ENCODE measurements at regions not wholly inside any gene's neighbourhood (a gene's known extent, or its start where the extent isn't known, plus 50 kb on each side); places are given as distances from the start of the nearest gene placed in this dataset.
"Not testable (repeated sequence)": the region's sequence is repeated elsewhere in the genome, so short reads cannot be mapped to it uniquely, and the experiment has no call there.

DNA sequence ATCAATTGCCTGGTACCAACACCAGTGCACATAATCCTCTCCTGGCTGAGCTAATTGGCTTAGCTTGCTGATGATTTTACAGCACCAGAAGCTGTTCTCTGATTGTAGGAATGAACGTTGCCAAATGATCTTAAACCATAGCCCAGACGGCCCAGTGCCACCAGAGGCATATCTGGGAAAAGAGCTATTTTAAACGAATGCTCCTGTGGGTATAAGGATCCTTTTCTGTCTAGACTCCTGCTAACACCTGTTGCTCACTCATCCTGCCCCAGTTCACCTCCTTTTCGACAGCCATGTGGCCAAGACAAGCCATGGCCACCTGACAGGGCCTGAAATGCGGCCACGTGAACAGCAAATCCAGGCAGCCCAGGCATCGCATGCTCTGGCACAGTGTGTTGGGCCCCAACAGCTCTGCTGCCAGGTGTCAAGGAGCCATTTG, 289.9 kb upstream of the SLC30A5 start:
- no peak for DNase-seq (ENCODE audit: low spot score)

DNA sequence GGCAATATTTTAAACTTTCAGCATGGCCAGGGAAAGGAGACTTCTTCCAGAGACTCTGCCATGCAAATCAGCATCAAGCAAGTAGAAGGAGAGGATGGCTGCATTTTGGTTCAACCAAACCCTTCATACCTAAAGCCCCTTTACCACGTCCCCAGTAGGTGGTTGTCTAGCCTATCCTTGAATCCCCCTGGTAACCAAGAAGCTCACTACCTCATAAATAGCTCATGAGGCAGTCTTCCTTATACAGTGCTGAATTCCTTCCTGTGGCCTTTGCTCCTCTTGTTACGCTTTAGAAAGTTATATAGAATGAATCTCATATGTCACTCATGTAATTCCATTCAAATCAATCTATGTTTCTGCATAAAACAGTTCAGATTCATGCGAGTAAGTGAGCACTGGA, 289.5 kb upstream of the SLC30A5 start:
- no peak for DNase-seq (ENCODE audit: low spot score)

DNA sequence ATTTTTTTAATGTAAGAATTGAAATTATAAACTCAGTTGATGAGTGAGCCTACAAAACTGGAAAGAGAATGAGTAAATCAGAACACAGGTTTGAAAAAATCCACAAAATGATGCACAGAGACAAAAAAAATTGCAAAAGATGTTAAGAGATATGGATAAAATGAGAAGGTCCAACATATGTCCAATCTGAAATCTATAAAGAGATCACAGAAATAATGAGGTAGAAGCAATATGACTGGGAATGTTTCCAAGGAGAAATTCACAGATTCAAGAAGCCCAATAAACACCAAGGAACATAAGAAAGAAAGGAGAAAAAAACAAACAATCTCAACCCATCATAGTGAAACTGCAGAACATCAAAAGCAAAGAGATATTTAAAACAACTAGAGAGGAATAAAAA, 288.4 kb upstream of the SLC30A5 start:
- DNase-seq (ENCODE audit: low spot score): no peak

DNA sequence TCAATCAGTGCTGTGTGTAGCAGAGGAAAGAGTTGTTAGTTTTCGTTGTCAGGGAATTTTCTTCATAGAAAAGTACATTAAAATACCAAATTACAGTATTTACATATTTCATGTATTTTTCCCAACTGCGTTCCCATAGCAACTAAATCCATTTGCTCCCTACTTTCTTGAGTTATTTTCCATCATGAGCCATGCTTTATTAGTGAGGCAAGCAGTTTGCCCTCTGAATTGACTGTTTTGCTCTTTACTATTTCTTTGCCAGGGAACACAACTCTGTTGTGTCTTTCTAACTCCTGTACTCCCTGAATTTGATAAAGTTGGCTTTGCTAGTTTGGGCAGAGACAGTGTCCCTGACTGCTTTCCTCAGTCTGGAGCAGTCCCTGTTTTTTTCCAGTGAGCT, 276.2 kb upstream of the SLC30A5 start:
- no peak for DNase-seq (ENCODE audit: low spot score)

DNA sequence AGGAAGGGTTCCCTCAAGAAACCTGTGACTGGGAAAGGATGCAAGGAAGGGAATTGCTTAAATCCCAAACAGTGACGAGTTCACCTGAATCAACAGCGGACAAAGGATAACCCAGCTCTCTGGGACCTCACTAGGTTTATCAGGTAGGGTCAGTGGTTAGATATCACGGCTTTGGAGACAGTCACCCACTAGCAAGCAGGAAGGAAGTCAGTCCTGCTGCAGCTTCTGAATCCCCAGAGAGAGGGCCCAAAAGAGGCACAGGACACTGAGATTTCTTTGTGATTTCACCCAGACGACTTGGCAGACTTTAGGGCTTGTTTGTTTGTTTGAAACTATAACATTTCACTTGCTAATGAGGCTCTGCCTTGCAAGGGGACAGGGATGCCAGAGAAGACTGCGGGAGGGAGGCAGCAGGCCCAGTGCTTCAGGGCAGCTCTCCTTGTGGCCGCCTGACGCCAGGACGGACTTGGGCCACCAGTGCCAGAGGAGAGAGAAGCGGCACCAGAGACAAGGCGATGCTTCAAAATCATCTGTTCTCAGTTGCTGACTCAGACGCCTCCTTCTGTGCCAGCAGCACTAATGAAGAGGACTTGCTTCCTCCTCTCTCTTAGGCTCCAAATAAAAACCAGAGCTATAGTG, 275.6 kb upstream of the SLC30A5 start:
- DNase-seq (ENCODE audit: low spot score): no peak

DNA sequence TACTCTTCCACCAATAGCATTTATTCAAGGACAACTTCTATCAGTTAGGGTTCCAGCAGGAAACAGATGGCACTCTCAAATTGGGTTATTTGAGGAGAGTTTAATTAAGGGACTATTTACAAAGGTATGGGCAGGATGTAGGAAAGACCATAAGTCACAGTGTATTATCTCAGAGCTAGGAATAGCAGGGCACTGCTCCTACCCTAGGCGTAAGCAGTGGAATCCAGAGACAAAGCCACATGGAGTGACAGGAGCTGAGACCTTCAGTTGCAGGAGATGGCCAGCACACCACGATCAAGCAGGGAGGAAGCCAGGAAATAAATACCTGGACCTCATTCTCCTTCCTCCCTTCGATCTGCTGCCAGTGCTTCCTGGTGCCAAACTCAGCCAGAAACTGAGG, 274.9 kb upstream of the SLC30A5 start:
- DNase-seq (ENCODE audit: low spot score): no peak

DNA sequence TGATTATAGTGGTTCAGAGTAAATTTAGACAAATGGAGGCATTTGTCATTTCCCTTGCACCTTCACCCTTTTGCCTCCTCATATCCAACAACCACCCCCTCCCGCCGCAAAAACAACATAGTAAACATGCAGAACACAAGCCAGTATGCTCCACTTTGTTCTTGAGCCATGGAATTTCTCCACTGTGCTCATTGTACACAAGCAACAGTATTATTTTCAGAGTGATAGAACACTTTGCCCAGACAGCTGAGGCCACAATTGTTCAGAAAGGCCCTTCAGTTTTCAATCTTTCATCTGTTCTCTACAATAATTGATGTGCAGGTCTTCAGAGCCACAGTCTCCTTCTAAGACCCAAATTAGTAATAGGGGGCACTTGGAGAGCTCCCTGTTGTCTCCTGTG, 272.8 kb upstream of the SLC30A5 start:
- no peak for DNase-seq (ENCODE audit: low spot score)

DNA sequence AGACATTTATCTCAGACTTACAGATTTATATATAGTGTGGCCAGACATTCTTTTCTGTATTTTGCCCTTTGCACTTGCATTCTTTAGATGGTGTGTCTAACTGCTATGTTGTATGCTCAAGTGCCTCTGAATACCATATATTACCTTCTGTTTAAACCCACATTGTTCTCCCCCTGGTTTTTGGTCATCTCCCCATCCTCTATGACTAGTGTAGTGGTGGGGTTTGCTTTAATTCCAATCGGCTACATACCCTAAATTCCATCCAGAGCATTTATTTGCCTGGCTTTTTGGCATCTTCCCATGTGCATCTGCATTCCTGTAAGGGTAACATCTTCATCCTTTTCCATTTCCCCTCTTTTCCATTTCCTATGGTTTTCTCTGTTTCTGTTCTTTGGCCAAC, 271.0 kb upstream of the SLC30A5 start:
- DNase-seq (ENCODE audit: low spot score): no peak

DNA sequence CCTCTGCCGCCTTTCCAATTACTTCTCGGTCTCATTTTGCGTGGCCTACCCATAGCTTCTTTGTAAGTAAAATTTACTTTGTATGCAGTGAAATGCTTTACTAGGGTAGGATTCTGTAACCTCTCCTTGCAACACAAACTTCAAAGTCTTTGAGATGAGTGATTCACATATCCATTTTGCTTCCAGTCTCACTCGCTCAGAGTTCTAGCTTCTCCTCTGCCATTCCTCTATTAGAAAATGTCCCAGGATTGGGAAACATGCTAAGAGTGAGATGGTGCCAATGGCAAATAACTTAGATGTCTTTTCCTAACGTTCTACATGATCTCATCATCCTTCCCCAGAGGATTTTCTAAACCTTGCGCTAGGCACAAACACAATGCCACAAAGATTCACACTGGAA, 270.5 kb upstream of the SLC30A5 start:
- DNase-seq (ENCODE audit: low spot score): no peak

DNA sequence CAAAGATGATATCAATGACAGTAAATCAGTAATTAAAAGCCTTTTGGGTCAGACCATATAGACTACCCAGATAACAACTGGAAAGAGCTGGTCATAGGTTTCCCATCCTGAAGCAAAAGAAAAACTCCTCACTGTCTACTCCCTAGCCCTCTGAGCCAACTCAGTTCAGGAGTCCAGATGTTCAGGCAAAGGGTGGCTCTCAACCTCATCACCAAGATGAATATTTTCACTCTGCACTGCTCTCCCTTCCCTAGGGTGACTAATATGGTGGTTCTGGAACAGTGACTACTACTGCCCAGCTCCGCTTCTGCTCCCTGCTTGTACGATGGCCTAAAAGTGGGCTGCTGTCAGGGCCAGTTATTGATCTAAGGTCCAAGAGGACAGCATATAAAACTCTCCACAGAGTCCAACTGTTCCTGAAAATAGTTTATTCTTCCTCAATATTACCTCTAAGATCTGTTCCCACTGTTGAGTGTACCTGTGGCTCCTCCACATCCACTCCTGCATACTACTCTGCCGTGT, 263.4 kb upstream of the SLC30A5 start:
- no peak for DNase-seq (ENCODE audit: low spot score)

DNA sequence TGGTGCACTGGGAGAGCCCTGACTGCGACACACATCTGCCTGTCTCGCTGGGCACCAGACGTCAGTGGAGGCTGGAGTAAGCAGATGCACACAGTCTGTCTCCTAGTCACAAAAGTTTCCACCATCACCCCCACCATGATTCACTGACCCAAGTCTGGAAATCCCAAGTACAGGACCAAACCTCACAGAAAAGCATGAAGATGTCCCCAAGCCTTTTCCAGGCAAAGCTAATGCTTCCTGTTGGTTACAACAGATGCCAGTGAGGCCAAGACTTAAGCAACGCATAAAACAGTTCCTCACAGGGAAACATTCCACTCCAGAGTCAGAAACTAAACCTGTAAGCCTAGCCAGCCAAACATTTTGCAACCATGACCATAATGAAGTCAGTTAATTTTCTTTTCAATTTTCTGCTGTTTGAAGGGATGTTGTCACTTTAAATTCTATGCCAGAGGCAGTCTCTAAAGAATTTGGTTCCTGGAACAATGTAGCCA, 259.3 kb upstream of the SLC30A5 start:
- no peak for DNase-seq (ENCODE audit: low spot score)

DNA sequence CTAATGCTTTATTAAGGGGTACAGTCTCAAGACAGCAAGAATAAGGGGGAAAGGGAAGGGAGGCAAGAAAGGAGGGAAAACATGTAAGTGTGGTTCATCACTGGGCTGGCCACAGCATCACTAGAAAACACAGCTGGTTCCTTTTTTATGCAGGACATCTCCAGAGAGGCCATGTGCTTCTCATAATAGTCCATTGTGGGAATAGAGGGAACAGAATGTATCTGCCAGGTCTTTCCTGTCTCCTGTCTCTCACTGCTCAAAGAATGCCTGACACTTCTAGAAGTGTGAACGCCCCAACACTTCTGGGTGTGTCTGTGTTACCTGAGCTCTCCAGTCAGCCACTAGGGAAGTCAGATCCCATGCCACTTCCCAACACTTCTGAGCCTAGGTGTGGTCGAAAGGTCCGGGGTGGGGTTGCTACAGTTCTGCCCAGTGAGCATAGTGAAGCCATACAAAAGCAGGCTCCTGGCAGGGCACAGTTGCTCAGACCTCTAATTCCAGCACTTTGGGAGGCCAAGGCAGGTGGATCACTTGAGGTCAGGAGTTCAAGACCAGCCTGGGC, 255.6 kb upstream of the SLC30A5 start:
- DNase-seq (ENCODE audit: low spot score): no peak

DNA sequence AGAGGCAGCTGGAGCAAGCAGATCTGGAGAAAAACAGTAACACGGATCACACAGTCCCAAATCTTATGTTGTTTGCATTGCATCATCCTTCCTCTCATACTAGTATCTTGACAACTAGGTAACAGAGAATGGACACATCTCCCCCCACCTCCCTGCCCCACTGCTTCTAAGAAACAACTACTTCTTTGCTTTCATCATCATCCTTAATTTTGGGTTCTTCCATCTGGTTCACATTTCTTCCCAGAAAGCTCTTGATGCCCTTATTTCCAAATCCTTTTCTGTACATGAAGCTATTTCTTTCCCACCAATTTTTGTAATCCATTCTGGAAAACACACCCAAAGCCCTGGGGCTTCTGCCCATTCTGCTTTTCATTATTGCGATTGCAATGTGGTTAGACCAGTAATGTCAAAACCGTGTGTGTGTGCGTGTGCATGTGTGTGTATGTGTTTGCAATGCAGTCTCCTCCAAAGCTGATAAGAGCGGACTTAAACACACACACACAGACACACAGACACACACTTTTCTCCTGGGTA, 254.7 kb upstream of the SLC30A5 start:
- no peak for DNase-seq (ENCODE audit: low spot score)

DNA sequence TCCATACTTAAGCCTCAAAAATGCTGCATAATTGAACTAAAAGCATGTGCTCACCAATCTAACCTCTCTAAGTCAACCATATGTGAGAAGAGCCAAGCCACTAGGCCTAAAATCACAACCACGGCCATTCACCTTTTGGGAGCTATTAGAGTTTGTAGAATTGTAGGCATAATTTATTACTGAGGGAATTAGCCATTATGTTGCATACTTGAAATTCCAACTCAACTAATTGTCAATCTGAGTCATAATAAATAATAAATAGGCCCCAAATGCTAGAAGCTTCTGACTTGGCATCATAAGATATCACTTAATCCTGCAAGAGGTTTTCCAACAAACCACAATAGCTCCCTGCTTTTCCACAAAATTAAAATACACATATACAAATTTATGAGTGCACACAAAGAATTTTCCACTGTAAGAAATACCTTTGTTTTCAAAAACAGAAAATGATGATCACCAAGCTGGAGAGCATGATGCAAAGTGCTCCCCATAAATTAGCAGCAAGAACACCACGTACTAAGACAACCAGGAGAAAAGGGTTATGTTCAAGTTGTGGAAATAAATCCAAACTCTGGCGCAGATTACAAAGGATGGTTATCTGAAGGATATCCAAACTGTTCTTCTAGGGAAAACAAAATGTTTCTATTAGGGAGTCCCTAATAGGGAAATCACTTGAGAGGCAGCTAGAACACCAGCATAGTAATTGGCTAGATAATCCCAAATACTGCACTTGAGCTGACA, 250.0 kb upstream of the SLC30A5 start:
- DNase-seq (ENCODE audit: low spot score): no peak

DNA sequence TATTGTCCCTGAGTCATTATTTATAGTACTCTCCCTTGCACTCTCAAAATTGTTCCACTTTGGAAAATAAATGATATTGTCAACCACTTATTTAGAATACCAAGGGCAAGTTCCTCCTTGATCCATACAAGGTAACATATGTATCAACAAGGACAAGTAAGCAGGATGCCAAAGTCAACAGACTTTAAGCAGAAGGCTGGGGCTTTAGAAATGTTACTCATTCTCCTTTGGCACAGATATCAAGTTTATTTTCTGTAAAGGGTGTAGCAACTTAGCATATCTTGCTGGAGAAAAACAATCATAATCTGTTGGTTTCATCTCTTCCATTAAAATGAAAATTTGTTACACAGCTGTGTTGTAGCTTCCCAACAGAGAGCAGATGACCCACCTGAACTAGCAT, 248.7 kb upstream of the SLC30A5 start:
- DNase-seq (ENCODE audit: low spot score): no peak

DNA sequence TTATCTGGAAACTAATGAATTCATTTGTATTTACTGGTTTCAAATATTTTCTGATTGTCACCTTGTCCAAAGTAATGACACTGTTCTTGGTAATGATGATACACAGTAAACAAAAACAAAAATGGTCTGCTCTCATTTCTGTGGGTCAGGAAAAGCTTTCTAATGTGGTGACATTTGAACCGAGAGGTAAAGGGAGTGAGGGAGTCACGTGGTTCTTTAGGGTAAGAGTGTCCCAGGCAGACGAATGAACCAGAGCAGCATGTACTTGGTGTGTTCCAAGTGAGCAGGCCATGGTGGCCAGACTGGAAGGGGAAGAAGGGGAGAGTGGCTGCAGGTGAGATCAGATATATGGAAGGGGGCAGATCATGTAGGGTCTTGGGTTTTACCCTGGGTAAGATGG, 247.0 kb upstream of the SLC30A5 start:
- DNase-seq (ENCODE audit: low spot score): no peak

DNA sequence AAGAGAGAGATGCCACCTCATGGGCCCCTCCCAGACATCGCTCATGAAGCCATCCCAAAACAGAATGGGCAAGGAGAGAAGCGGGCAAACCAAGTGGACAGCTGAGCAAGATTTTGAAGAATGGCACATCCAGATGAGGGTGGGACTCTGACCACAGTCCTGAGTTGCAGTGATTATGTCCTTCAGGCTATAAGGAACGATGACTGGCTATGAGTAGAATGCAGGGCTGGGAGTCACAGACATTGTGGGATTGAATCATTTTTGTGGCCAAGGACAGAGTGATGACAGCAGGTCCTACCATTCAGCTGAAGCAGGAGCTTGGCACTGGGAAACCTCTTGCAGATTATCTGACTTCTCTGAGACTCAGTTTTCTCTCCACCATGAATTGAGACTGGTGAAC, 245.7 kb upstream of the SLC30A5 start:
- no peak for DNase-seq (ENCODE audit: low spot score)

DNA sequence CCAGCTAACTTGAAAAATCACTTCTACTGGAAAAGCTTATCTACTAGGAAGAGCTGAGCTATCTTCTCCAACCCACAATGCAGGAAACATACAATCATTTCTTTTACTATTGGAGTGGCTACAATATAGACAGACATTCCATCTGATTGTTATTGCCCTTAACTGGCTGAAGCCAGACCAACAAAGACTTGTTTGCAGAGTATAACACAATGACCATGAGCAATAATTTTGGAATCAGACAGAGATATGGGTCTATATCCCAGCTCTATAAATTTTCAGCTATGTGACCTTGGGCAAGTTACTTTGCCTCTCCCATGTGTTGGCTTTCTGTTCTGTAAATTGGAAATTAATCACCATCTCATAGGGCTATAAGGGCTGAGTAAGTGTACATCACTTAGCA, 244.7 kb upstream of the SLC30A5 start:
- DNase-seq (ENCODE audit: low spot score): no peak

DNA sequence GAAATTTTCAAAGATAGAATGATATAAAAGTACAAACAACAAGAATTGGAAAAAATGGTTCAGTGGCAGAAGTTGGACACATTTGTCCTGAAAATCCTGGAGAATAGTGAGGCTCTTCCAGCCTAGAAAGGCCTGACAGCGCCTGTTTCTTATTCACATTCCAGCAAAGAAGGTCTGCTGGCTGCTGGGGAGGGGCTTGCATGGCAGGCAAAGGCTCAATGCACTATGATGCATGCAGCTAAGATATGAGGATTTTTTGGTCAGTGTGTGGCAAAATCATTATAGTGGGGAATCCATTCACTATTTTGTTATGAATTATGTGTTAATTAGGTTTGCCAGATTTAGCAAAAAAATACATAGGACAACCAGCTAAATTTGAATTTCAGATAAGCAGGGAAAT, 243.9 kb upstream of the SLC30A5 start:
- no peak for DNase-seq (ENCODE audit: low spot score)

DNA sequence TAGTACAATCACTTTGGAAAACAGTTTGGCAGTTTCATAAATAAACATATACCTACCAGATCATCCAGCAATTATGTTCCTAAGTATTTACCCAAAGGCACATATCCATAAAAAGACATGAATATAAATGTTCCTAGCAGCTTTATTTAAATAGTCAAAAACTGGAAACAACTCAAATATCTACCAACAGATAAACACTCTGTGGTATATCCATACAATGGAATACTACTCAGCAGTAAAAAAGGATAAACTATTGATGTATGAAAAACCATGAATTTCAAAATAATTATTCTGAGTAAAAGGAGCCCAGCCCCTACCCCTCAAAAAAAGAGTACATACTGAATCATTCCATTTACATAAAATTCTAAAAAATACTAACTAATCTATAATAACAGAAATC, 232.7 kb upstream of the SLC30A5 start:
- no peak for DNase-seq (ENCODE audit: low spot score)

DNA sequence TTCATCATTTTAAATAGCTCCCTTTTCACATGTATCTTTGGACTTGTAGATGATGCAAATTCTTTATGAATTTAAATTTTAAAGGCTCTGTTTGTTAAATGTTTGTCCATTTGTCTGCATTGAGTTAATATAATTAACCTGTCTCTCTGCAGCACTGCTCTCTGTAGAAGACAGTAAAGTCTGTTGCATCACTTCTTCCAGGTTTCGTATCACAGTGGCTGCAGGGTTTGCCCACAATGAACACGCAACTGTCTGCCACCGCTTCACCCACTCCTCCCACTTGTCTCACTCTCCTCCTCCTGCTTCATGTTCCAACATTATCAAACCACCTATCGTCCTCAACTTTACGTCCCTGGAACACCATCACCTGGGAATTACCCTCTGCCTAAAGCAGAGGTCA, 231.3 kb upstream of the SLC30A5 start:
- DNase-seq (ENCODE audit: low spot score): no peak

DNA sequence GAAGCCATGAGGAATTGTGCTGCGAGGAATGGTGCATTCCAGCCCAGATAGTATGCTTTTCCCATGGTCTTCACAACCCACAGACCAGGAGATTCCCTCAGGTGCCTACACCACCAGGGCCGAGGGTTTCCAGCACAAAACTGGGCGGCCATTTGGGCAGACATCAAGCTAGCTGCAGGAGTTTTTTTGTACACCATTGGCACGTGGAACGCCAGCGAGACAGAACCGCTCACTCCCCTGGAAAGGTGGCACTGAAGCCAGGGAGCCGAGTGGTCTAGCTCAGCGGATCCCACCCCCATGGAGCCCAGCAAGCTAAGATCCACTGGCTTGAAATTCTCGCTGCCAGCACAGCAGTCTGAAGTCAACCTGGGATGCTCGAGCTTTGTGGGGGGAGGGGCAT, 228.6 kb upstream of the SLC30A5 start:
- not testable (repeated sequence) for DNase-seq (ENCODE audit: low spot score)
